GM23248 (cell line): ENCODE measurements at regions not wholly inside any gene's neighbourhood (a gene's known extent, or its start where the extent isn't known, plus 50 kb on each side); places are given as distances from the start of the nearest gene placed in this dataset.
"Not testable (repeated sequence)": the region's sequence is repeated elsewhere in the genome, so short reads cannot be mapped to it uniquely, and the experiment has no call there.

Experiments used
- DNase-seq: peaks from one replicate; pipeline ENCODE4 v3.0.0-alpha.2; 2015
- H2AFZ ChIP-seq: fragments of 200-600 bp; sonication (generic); 2 replicates; pipeline ENCODE4 v1.6.1; 2016; ENCODE audit warnings: antibody characterized with exemption
- H3F3A ChIP-seq: fragments of 200-600 bp; sonication (generic); 2 replicates; pipeline ENCODE4 v1.6.1; 2016; ENCODE audit warnings: mild to moderate bottlenecking, antibody characterized with exemption, mixed run types; ENCODE audit not compliant: insufficient read depth
- H3K27ac ChIP-seq: fragments of 200-600 bp; sonication (generic); 2 replicates; pipeline ENCODE4 v1.5.1; 2016; ENCODE audit warnings: mild to moderate bottlenecking
- H3K27me3 ChIP-seq: fragments of 200-600 bp; sonication (generic); replicated peaks from 2 replicates; pipeline ENCODE4 v1.6.1; 2016; ENCODE audit warnings: mild to moderate bottlenecking; ENCODE audit not compliant: insufficient read depth
- H3K36me3 ChIP-seq: fragments of 200-600 bp; sonication (generic); 2 replicates; pipeline ENCODE4 v1.6.1; 2016; ENCODE audit warnings: low read depth, mild to moderate bottlenecking
- H3K4me1 ChIP-seq: fragments of 200-600 bp; sonication (generic); 2 replicates; pipeline ENCODE4 v1.6.1; 2016; ENCODE audit warnings: mild to moderate bottlenecking; ENCODE audit not compliant: insufficient read depth
- H3K4me2 ChIP-seq: fragments of 200-600 bp; sonication (generic); one replicate; pipeline ENCODE4 v1.6.1; 2016; ENCODE audit warnings: mild to moderate bottlenecking; ENCODE audit not compliant: unreplicated experiment
- H3K4me3 ChIP-seq: fragments of 200-600 bp; sonication (generic); 2 replicates; pipeline ENCODE4 v1.5.1; 2016; ENCODE audit warnings: mild to moderate bottlenecking
- H3K79me2 ChIP-seq: fragments of 200-600 bp; sonication (generic); 2 replicates; pipeline ENCODE4 v1.6.1; 2016; ENCODE audit warnings: mild to moderate bottlenecking; ENCODE audit not compliant: insufficient read depth
- H3K9ac ChIP-seq: fragments of 200-600 bp; sonication (generic); 2 replicates; pipeline ENCODE4 v1.6.1; 2016; ENCODE audit warnings: mild to moderate bottlenecking
- H3K9me2 ChIP-seq: fragments of 200-600 bp; sonication (generic); 2 replicates; pipeline ENCODE4 v1.6.1; 2016; ENCODE audit warnings: mixed run types, mild to moderate bottlenecking, moderate library complexity; ENCODE audit not compliant: insufficient read depth
- H3K9me3 ChIP-seq: fragments of 200-600 bp; sonication (generic); one replicate; pipeline ENCODE4 v1.6.1; 2017; ENCODE audit warnings: low read depth
- H4K20me1 ChIP-seq: fragments of 200-600 bp; sonication (generic); 2 replicates; pipeline ENCODE4 v1.6.0; 2016; ENCODE audit not compliant: insufficient read depth
- EZH2 ChIP-seq: fragments of 200-600 bp; sonication (generic); IDR thresholded peaks from 2 replicates; pipeline ENCODE4 v1.6.1; 2018; ENCODE audit warnings: antibody characterized with exemption, mild to moderate bottlenecking; ENCODE audit not compliant: insufficient read depth, poor library complexity, severe bottlenecking
- EZH2phosphoT487 ChIP-seq: fragments of 200-600 bp; sonication (generic); IDR thresholded peaks from 2 replicates; pipeline ENCODE4 v1.6.1; 2018; ENCODE audit warnings: antibody characterized with exemption, moderate library complexity, mild to moderate bottlenecking, low read depth; ENCODE audit not compliant: insufficient read depth
- WGBS, 2 experiments: methylation state at CpG; one replicate each; pipeline ENCODE4 v1.1.6; 2015 to 2017; ENCODE audit warnings: low lambda C conversion rate in 2 of 2, low coverage in 1 of 2; ENCODE audit errors: missing lambda C conversion rate in 2 of 2; 5-methylcytosine and 5-hydroxymethylcytosine counted together
- in situ Hi-C: fragments of 300-500 bp; cut with MboI; formaldehyde crosslinking; loops from 2 replicates; pipeline ENCODE4 v1.15.0; 2020

DNA sequence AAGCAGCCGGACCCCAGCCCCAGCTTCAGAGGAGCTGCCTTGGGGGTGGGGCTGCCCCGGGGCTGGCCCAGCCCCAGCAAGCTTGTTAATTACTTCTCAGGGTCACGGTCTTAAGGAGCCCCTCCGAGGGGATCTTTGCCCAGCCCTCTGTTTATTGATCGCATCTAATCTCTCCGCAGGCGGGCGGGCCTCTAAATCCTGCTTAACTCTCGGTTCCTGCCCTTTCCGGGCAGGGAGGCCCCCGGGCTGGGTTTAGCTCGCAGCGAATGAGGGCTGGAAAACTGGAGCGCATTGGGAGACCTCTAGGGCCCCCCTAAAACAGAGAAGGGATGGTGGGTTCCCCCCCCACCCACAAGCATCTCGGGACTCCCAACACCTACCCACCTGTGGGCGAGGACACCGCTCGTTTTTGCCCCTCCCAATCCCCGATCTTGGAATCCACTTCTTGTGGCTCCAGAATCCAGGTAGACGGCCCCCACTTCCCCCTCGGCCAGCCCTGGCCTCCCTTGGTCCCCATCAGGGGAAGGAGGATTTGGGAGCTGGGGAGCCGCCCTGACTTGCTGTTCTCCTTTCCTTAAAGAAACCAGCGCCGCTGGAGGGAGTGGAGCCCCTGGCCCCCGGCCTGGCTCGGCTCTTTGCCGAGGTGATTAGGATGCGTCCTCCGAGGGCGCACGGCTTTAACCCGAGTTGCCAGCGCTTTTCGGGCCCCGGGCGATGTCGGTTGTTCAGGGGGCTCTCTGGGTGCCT lies 59.5 kb upstream of the ADGRL1 start:
- Histone ChIP-seq H3F3A (no peaks in the 10 kb centered on the region), H3K27me3 (peaks cover 38% of the 10 kb centered on the region), H3K9ac (no peak overlapping the region), H3K4me1 (no peaks in the 10 kb centered on the region), H3K9me3 (no peaks in the 10 kb centered on the region), H3K9me2 (no peaks in the 10 kb centered on the region), H2AFZ (no peak overlapping the region), H3K4me3 (no peak overlapping the region), H3K27ac (no peak overlapping the region), H3K36me3 (no peaks in the 10 kb centered on the region), H3K4me2 (no peak overlapping the region), H3K79me2 (no peaks in the 10 kb centered on the region), H4K20me1 (no peaks in the 10 kb centered on the region)
- DNase-seq = no peak
- TF ChIP-seq EZH2 = peak; percentile 58
- no peak for TF ChIP-seq EZH2phosphoT487
- in situ Hi-C loops = no loop called here
- WGBS, 2 experiments = 4 to 7% methylated on average over 23 to 36 of the region's 37 CpGs

GRCh38 chr19:14255902-14256649 lies 50.1 kb upstream of the ADGRL1 start:
- WGBS, 2 experiments = 74 to 76% methylated on average over 7 of the region's 7 CpGs
- H2AFZ ChIP-seq, H4K20me1 ChIP-seq, H3F3A ChIP-seq, H3K4me1 ChIP-seq, H3K27ac ChIP-seq, H3K79me2 ChIP-seq, H3K9ac ChIP-seq, H3K9me3 ChIP-seq, DNase-seq, H3K4me2 ChIP-seq, H3K27me3 ChIP-seq, H3K36me3 ChIP-seq, H3K9me2 ChIP-seq, in situ Hi-C loops, H3K4me3 ChIP-seq: not testable (repeated sequence)
